ENCODE measurements at regions not wholly inside any gene's neighbourhood (a gene's known extent, or its start where the extent isn't known, plus 50 kb on each side); places are given as distances from the start of the nearest gene placed in this dataset.
A peak's percentile ranks its signal among the peaks of the same experiment; 100 is the strongest.
"Not testable (repeated sequence)": the region's sequence is repeated elsewhere in the genome, so short reads cannot be mapped to it uniquely, and the experiment has no call there.

DNA sequence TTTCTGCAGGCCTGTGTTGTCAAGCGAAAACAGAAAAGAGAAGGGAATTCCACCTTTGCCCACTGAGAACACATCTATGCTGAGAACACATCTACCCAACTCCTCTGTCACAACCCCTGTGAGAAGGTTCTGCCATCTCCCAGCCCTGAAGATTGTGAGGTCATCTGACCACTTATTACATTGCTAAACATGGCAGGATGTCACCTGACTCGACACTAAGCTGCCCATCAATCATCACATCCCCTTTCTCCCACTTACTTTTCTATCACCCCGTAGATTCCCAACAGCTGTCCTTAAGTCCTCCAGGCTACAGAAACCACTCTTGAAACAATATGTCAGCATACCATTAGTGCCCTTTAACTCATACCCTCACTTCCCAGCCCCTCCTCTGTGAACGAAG lies 64.2 kb upstream of the PRSS3 start:
- no peak for DNase-seq
- in situ Hi-C loops (cut with HindIII; ENCODE audit: low pct_ligation_motif_present, low pct_unique_long_range_greater_than_20kb, low sequenced_read_pairs), result no loop called here

DNA sequence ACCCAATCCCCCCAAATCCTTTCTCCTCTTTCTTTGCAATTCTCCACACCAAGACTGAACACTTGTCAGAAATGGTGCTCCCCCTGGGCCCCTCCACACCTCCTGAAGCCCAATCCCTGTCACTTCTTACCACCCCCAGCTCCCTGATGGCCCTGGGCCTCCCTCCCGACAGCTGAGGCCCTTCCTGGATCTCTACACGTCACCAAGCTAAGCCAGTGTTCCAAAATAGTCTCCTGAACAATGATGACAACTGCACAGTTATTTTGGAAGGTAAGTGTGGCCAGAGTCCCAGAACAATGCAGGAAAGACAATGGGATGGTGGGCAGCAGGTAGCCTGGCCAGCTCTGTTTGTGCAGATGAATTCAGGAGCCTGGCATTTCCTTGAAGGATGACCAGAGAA lies 63.7 kb upstream of the PRSS3 start:
- in situ Hi-C loops (cut with HindIII; ENCODE audit: low pct_ligation_motif_present, low pct_unique_long_range_greater_than_20kb, low sequenced_read_pairs), result no loop called here

DNA sequence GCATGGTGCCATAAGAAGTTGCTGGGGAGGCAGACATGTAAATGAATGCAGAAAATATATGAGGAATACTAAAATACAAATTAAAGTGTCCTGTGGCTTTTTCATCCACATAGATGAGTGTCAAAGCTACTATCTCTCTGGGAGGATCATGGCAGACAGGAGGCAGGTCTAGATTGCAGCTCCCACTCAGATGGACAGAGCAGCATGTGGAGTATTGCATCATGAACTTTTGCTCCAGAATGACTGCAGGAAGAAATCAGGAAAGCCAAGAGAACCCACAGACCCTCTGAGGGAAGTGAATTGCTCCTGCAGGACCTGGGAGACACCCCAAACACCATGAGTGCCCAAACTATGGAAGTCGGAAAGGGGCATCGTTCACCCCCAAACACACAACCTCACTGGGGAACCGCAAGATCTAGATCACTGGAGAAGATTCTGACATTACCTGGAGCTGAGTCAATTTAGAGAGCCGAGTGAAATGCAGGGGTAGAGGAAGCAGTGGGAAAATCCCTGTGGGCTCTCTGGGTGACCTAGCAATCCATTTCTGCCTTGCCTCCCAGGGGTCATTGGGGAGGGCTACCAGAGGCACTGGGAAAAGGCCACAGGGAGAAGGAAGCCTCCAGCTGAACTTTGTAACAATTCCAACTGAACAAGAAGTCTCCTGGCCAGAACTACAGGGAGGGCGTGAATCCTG lies 61.0 kb upstream of the PRSS3 start:
- DNase-seq; in situ Hi-C loops (cut with HindIII; ENCODE audit: low pct_ligation_motif_present, low pct_unique_long_range_greater_than_20kb, low sequenced_read_pairs): not testable (repeated sequence)

More for the DNA sequence above, 63.7 kb upstream of the PRSS3 start:
- no peak for DNase-seq

DNA sequence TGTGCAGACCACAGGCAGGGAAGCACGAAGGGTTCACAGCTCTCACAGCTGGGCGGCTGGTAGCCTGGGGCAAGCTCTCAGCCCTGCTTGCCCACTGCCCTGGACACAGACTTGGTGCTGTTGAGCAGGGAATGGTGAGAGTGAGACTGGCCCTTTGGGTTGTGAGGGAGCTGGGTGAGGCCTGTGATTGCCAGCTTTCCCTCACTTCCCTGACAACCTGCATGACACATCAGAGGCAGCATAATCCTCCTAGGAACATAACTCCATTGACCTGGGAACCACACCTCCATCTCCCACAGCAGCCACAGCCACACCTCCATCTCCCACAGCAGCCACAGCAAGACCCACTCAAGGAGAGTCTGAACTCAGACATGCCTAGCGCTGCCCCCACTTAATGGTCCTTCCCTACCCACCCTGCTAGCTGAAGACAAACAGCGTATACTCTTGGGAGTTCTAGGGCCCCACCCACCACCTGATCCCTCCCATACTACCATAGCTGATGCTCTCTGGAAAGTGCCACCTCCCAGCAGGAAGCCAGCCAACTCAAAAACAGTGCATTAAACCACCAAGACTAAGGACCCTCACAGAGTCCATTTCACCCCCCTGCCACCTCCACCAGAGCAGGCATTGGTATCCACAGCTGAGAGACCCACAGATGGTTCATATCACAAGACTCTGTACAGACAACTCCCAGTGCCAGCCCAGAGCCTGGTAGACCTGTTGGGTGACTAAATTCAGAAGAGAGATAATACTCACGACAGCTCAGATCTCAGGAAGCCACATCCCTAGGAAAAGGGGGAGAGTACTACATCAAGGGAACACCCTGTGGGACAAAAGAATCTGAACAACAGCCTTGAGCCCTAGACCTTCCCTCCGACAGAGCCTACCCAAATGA lies 60.2 kb upstream of the PRSS3 start:
- DNase-seq; in situ Hi-C loops (cut with HindIII; ENCODE audit: low pct_ligation_motif_present, low pct_unique_long_range_greater_than_20kb, low sequenced_read_pairs): not testable (repeated sequence)

DNA sequence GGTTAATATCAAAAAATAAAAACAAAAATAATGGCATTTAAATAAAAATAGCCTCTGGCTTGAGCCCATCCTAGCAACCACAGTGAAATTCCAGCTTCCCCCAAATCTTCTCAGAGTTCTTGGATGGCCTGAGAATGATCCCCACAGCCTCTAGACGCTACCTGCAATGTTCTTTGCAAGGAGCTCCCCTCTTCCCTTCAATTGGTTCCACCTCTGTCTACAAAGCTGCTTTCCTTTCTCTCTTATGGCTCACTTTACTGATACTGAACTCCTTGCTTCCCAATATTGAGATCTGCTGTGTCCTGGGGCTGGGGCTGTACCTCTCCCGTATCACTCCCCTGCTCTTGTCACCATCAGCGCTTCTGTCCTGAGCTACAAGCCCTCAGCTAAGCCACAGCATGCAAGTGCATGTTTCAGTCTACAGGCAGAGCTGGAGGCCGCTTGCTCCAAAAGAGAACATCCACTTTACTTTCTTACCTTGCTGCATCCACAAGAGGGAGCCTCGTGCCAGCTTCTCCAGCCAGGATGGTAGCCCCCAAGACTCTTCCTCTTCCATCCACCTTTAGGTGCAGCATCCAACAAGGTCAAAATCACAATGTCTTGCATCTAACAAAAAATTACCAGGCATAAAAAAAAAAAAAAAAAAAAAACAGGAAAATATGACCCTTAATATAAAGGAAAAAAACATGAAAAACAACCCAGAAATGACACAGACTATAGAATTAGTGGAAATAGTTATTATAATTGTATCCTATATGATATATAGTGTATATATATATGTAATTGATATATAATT lies 57.4 kb upstream of the PRSS3 start:
- peak; percentile 61 for DNase-seq
- in situ Hi-C loops (cut with HindIII; ENCODE audit: low pct_ligation_motif_present, low pct_unique_long_range_greater_than_20kb, low sequenced_read_pairs), result no loop called here

DNA sequence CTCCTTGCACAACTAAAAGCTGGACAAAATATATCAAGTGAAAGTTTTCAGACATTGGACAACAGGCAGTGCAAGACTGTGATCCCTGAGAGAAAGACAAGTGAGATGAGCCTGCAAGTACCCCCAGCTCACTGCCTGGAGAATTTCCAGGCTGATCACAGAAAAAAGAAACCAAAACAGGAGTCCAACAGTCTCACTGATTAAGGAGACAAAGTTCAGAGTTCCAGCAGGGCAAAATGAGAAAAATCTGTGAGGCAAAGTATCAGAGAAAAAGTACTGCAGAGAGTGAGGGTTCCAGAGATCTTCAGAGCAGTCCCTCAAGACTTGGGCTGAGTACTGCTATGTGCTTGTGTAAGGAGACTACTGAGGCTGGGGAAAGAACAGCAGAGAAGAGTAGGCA lies 56.0 kb upstream of the PRSS3 start:
- DNase-seq, result no peak
- in situ Hi-C loops (cut with HindIII; ENCODE audit: low pct_ligation_motif_present, low pct_unique_long_range_greater_than_20kb, low sequenced_read_pairs), result no loop called here

DNA sequence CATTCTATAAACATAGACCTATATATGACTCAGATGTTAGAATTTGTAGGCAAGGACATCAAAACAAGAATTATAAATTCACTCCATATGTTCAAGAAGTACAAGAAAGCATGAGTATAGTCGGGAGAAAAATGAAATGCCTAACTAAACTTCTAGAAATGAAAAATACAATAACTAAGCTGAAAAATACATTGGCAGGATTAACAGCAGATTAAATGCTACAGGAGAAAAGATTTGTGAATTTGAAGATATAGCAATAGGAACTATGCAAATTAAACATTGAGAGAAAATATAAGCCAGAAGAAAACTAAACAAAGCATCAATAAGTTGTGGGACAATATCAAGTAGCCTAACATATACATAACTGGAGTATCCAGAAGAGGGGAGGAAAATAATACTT lies 55.3 kb upstream of the PRSS3 start:
- DNase-seq, result no peak
- in situ Hi-C loops (cut with HindIII; ENCODE audit: low pct_ligation_motif_present, low pct_unique_long_range_greater_than_20kb, low sequenced_read_pairs), result no loop called here

DNA sequence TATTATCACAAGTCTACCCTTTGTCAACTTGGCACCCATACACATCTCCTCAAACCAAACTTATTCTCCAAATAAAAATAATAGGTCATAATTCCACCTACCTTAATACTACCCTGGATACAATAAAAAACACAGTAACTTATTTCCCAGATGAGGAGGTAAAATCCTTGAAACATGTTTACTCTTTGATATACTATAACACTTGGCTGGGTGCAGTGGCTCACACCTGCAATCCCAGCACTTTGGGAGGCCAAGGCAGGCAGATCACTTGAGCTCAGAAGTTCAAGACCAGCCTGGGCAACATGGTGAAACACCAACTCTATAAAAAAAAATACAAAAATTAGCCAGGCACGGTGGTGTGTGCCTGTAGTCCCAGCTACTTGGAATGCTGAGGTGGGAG lies 54.4 kb upstream of the PRSS3 start:
- in situ Hi-C loops (cut with HindIII; ENCODE audit: low pct_ligation_motif_present, low pct_unique_long_range_greater_than_20kb, low sequenced_read_pairs), result not testable (repeated sequence)

DNA sequence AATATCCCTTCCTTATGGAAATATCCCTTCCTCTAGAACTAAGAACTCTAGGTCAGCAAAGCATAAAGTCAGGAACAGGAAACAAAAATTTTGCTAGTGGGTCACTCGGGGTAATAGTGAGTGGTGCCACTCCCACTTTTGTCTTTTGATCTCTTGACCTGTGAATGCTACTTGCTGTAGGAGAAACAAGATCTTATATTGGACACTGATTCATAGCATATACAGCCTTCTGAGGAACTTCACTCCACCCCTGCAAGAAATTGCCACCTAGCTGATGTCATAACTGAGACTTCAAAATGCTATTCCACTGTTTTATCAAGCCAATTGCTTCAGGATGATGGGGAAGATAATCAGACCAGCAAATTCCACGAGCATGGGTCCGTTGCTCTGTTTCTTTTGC lies 53.3 kb upstream of the PRSS3 start:
- in situ Hi-C loops (cut with HindIII; ENCODE audit: low pct_ligation_motif_present, low pct_unique_long_range_greater_than_20kb, low sequenced_read_pairs), result no loop called here
- no peak for DNase-seq

More for the DNA sequence above, 54.4 kb upstream of the PRSS3 start:
- not testable (repeated sequence) for DNase-seq

DNA sequence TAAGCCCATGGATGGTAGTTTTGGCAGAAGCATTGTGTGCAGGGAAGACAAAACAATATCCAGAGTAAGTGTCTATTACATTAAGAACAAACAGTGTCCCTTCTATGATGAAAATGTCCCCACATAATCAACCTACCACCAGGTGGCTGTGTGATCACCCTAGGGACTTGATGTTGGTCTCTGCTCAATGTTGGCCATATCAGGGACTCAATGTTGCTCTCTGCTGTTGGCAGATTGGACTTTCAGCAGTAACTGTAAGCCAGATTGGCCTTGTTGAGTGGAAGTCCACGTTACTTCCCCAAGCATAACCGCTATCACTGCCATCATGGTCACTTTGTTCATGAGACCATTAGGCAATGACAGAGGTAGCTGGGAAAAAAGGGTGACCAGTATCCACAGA lies 52.8 kb upstream of the PRSS3 start:
- in situ Hi-C loops (cut with HindIII; ENCODE audit: low pct_ligation_motif_present, low pct_unique_long_range_greater_than_20kb, low sequenced_read_pairs), result no loop called here
- DNase-seq, result no peak

All from ACHN (cell line).